K562 (cell line): ENCODE measurements at regions not wholly inside any gene's neighbourhood (a gene's known extent, or its start where the extent isn't known, plus 50 kb on each side); places are given as distances from the start of the nearest gene placed in this dataset.

Experiments used
- ATAC-seq: fragments of 200-7000 bp; cut with Tn5 transposase; 3 replicates; pipeline ENCODE4 v1.9.1; 2020; ENCODE audit warnings: moderate library complexity
- BruUV-seq: library from RNA; stranded (reverse); fragments of 400-500 nt; replicated peaks from 2 replicates; lab custom pipeline; 2021; lab: Mats Ljungman, UMichigan
- CTCF ChIA-PET: fragments of 300-600 bp; formaldehyde crosslinking; extraction: SDS; loops from one replicate; lab custom pipeline; 2021; ENCODE audit warnings: low intra/inter-chr PET ratio; lab: Yijun Ruan, JAX
- POLR2A ChIA-PET: fragments of 300-600, 350-650 bp; sonication (Branson Sonifier 250); formaldehyde crosslinking; extraction: SDS; loops from one replicate; lab custom pipeline; 2021; ENCODE audit warnings: antibody characterized with exemption, inconsistent platforms; lab: Yijun Ruan, JAX
- DNase-seq, 4 experiments: peaks; one replicate each; pipeline versions ENCODE4 v3.0.0 to v3.0.0-alpha.2; 2011 to 2018; ENCODE audit warnings: low spot score in 3 of 4, mixed read lengths in 3 of 4; ENCODE audit errors: extremely low read depth in 1 of 4
- FAIRE-seq: peaks from 2 replicates; lab custom pipeline; 2011; peaks lifted over from hg19 to GRCh38; lab: Jason Lieb, UNC
- H2AFZ ChIP-seq: 2 replicates; pipeline ENCODE4 v1.6.0; 2011; ENCODE audit warnings: low read depth, low read length, control low read depth, inconsistent platforms
- H3K27ac ChIP-seq: fragments of 200-600 bp; 3 replicates; pipeline ENCODE4 v1.8.0; 2011; ENCODE audit warnings: low read depth, mild to moderate bottlenecking, control low read depth, inconsistent platforms, low read length, moderate library complexity, mixed read lengths; ENCODE audit errors: extremely low read depth
- H3K27me3 ChIP-seq, 2 experiments: fragments of 300-600 bp in 1 of 2; 2 replicates in 1 of 2; 3 replicates in 1 of 2; pipeline versions ENCODE4 v1.6.0 to v1.8.0; 2011; ENCODE audit warnings: inconsistent platforms in 2 of 2, low read length in 2 of 2, mild to moderate bottlenecking in 1 of 2, mixed read lengths in 1 of 2, moderate library complexity in 1 of 2; ENCODE audit not compliant: control insufficient read depth in 2 of 2, insufficient read depth in 2 of 2
- H3K36me3 ChIP-seq: fragments of 300-600 bp; 3 replicates; pipeline ENCODE4 v1.8.0; 2011; ENCODE audit warnings: mild to moderate bottlenecking, low read length, inconsistent platforms; ENCODE audit not compliant: control insufficient read depth, insufficient read depth
- H3K4me1 ChIP-seq, 2 experiments: fragments of 200-600 bp in 1 of 2; replicated peaks in 1 of 2; 2 replicates in 1 of 2; 3 replicates in 1 of 2; pipeline versions ENCODE4 v1.5.1 to v1.8.0; 2011; ENCODE audit warnings: inconsistent platforms in 2 of 2, low read length in 2 of 2, mild to moderate bottlenecking in 1 of 2, mixed read lengths in 1 of 2, moderate library complexity in 1 of 2; ENCODE audit not compliant: control insufficient read depth in 2 of 2, insufficient read depth in 2 of 2
- H3K4me2 ChIP-seq: 2 replicates; pipeline ENCODE4 v1.6.1; 2011; ENCODE audit warnings: low read length, control low read depth, inconsistent platforms, mixed read lengths; ENCODE audit not compliant: insufficient read depth
- H3K4me3 ChIP-seq: fragments of 200-600 bp; sonication (generic), shearing (Covaris generic); 2 replicates; pipeline ENCODE4 v1.5.1; 2016; ENCODE audit warnings: control low read depth, inconsistent platforms
- H3K79me2 ChIP-seq: fragments of 200-600 bp; 3 replicates; pipeline ENCODE4 v1.8.0; 2011; ENCODE audit warnings: low read length, inconsistent platforms; ENCODE audit not compliant: control insufficient read depth, insufficient read depth
- H3K9ac ChIP-seq, 2 experiments: 2 replicates each; pipeline versions ENCODE4 v1.6.0 to v1.6.1; 2011; ENCODE audit warnings: low read depth in 2 of 2, low read length in 2 of 2, control low read depth in 1 of 2, inconsistent platforms in 1 of 2, mild to moderate bottlenecking in 1 of 2, mixed read lengths in 1 of 2; ENCODE audit not compliant: insufficient read depth in 1 of 2
- H3K9me1 ChIP-seq: one replicate; pipeline ENCODE4 v1.6.0; 2011; ENCODE audit warnings: inconsistent platforms, mild to moderate bottlenecking, low read length, moderate library complexity; ENCODE audit not compliant: control insufficient read depth, insufficient read depth
- H3K9me3 ChIP-seq: replicated peaks from 2 replicates; pipeline ENCODE4 v1.5.1; 2011; ENCODE audit warnings: low read depth, low read length, inconsistent platforms; ENCODE audit not compliant: control insufficient read depth, insufficient read depth
- H4K20me1 ChIP-seq: replicated peaks from 2 replicates; pipeline ENCODE4 v1.6.1; 2011; ENCODE audit warnings: low read length, inconsistent platforms, mixed read lengths; ENCODE audit not compliant: control insufficient read depth, insufficient read depth
- COPS2 ChIP-seq: fragments of 450-650 bp; conservative IDR thresholded peaks from 2 replicates; pipeline ENCODE4 v1.6.1; 2016; ENCODE audit warnings: mild to moderate bottlenecking, moderate library complexity
- JUN ChIP-seq, 2 experiments: sonication (generic) in 1 of 2; formaldehyde crosslinking in 1 of 2; IDR thresholded peaks; 2 replicates each; pipeline versions ENCODE4 v1.6.1 to v1.8.0; 2012 to 2022; ENCODE audit warnings: borderline replicate concordance in 2 of 2, mild to moderate bottlenecking in 2 of 2, improper control_type of control experiment in 1 of 2, low read depth in 1 of 2, low read length in 1 of 2, missing genetic modification reagents in 1 of 2
- JUND ChIP-seq, 2 experiments: IDR thresholded peaks; 2 replicates in 1 of 2; 3 replicates in 1 of 2; pipeline ENCODE4 v1.6.1; 2011; ENCODE audit warnings: borderline replicate concordance in 2 of 2, low read depth in 2 of 2, low read length in 2 of 2, improper control_type of control experiment in 1 of 2, missing biosample characterization in 1 of 2, missing genetic modification characterization in 1 of 2, missing genetic modification reagents in 1 of 2
- MCM7 ChIP-seq, 2 experiments: fragments of 450-650 bp; IDR thresholded peaks; 2 replicates each; pipeline ENCODE4 v1.6.1; 2016 to 2018
- ZFX ChIP-seq: sonication (generic); formaldehyde crosslinking; IDR thresholded peaks from 2 replicates; pipeline ENCODE4 v1.8.0; 2022; ENCODE audit warnings: mild to moderate bottlenecking, missing genetic modification reagents, moderate library complexity
- WGBS: fragments of 100-300 bp; shearing (Covaris generic); methylation state at CpG from one replicate; pipeline ENCODE4 v1.1.6; 2016; ENCODE audit warnings: low coverage, mixed read lengths; ENCODE audit not compliant: insufficient coverage; ENCODE audit errors: missing lambda C conversion rate; 5-methylcytosine and 5-hydroxymethylcytosine counted together
- in situ Hi-C: fragments of 300-500 bp; cut with MboI; formaldehyde crosslinking; loops from 4 replicates; pipeline ENCODE4 v1.15.0; 2018; ENCODE audit warnings: inconsistent platforms, mixed read lengths
- intact Hi-C: fragments of 100-400 bp; cut with micrococcal nuclease; formaldehyde crosslinking; loops from 2 replicates; pipeline ENCODE4 v1.14.2; 2022
- TF ChIP-seq, protein P1 (sequence below): fragments of 250-450 bp; sonication (Bioruptor Pico); IDR thresholded peaks from 2 replicates; pipeline ENCODE4 v1.8.0; 2022; ENCODE audit warnings: inconsistent platforms, mild to moderate bottlenecking, moderate library complexity, borderline replicate concordance
- TF ChIP-seq, protein P2 (sequence below): sonication (generic); formaldehyde crosslinking; IDR thresholded peaks from 2 replicates; pipeline ENCODE4 v1.8.1; 2023; ENCODE audit warnings: mild to moderate bottlenecking, missing genetic modification reagents, moderate library complexity
- TF ChIP-seq, protein P3 (sequence below): fragments of 450-650 bp; formaldehyde crosslinking; IDR thresholded peaks from 2 replicates; pipeline ENCODE4 v1.4.0; 2020; ENCODE audit warnings: mild to moderate bottlenecking, mixed read lengths

DNA sequence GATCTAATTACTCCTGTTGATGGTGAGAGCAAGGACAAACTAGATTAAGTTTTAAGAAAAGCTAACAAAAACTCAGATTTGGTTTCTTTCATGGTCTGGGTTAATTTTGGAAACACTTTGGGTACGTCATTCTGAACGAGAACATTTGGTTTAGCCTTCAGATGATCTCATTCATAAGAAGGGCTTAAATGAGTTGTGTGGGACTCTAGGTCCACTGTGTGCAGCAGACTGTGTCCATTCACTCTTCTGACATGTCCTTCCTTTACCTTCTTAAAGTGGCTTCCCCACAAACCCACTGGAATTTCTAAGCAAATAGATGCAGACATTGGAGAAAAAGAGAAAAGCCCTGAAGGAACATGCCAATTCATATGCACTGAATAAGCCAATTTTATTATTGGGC is 96.8 kb downstream of the FBXO4 start:
- H3K4me1 ChIP-seq = no peaks in the 10 kb centered on the region
- CTCF ChIA-PET = no interaction called here
- H3K27ac ChIP-seq = no peak overlapping the region
- BruUV-seq = no TSS peak
- H3K4me3 ChIP-seq = no peak overlapping the region
- H3K36me3 ChIP-seq = no peaks in the 10 kb centered on the region
- no peaks in the 10 kb centered on the region for H3K27me3 ChIP-seq
- H3K9me3 ChIP-seq = no peaks in the 10 kb centered on the region
- WGBS = 2% methylated on average over 2 of the region's 2 CpGs
- H3K79me2 ChIP-seq = no peaks in the 10 kb centered on the region
- POLR2A ChIA-PET = no interaction called here
- no peaks in the 10 kb centered on the region for H3K9me1 ChIP-seq
- DNase-seq = no peak
- no peak overlapping the region for H3K9ac ChIP-seq
- no peak for FAIRE-seq
- no peak overlapping the region for H3K4me2 ChIP-seq
- ATAC-seq = no peak
- in situ Hi-C loops = no loop called here
- TF ChIP-seq, protein P1, sequence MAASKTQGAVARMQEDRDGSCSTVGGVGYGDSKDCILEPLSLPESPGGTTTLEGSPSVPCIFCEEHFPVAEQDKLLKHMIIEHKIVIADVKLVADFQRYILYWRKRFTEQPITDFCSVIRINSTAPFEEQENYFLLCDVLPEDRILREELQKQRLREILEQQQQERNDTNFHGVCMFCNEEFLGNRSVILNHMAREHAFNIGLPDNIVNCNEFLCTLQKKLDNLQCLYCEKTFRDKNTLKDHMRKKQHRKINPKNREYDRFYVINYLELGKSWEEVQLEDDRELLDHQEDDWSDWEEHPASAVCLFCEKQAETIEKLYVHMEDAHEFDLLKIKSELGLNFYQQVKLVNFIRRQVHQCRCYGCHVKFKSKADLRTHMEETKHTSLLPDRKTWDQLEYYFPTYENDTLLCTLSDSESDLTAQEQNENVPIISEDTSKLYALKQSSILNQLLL (CRISPR knock-in tag) = no peak
- TF ChIP-seq JUN (IDR thresholded peaks at IDR 0.05; ENCODE audit: borderline replicate concordance, low read depth, low read length) (no peak), JUN (CRISPR knock-in tag; IDR thresholded peaks at IDR 0.05; ENCODE audit: borderline replicate concordance) (no peak), ZFX (CRISPR knock-in tag) (no peak), JUND (IDR thresholded peaks at IDR 0.05; ENCODE audit: borderline replicate concordance, low read depth, low read length) (no peak), JUND (tag; IDR thresholded peaks at IDR 0.05; ENCODE audit: borderline replicate concordance, low read depth, low read length) (no peak), COPS2 (no peak), MCM7 (IDR thresholded peaks at IDR 0.05) (no peak)
- TF ChIP-seq, protein P2, sequence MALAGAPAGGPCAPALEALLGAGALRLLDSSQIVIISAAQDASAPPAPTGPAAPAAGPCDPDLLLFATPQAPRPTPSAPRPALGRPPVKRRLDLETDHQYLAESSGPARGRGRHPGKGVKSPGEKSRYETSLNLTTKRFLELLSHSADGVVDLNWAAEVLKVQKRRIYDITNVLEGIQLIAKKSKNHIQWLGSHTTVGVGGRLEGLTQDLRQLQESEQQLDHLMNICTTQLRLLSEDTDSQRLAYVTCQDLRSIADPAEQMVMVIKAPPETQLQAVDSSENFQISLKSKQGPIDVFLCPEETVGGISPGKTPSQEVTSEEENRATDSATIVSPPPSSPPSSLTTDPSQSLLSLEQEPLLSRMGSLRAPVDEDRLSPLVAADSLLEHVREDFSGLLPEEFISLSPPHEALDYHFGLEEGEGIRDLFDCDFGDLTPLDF (CRISPR knock-in tag) = no peak
- TF ChIP-seq, protein P3, sequence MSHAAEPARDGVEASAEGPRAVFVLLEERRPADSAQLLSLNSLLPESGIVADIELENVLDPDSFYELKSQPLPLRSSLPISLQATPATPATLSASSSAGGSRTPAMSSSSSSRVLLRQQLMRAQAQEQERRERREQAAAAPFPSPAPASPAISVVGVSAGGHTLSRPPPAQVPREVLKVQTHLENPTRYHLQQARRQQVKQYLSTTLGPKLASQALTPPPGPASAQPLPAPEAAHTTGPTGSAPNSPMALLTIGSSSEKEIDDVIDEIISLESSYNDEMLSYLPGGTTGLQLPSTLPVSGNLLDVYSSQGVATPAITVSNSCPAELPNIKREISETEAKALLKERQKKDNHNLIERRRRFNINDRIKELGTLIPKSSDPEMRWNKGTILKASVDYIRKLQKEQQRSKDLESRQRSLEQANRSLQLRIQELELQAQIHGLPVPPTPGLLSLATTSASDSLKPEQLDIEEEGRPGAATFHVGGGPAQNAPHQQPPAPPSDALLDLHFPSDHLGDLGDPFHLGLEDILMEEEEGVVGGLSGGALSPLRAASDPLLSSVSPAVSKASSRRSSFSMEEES (CRISPR knock-in tag) = no peak
- TF ChIP-seq, all 486 proteins: peak for 0
- no peaks in the 10 kb centered on the region for H4K20me1 ChIP-seq
- H2AFZ ChIP-seq = no peak overlapping the region
- intact Hi-C loops = no loop called here
